Activated CD8-positive, alpha-beta memory T cell treated with anti-CD3 and anti-CD28 coated beads, Interleukin-2, amount 10 ng/mL, durations not matched to agents 7 days and 5 days (primary cell): ENCODE measurements at regions not wholly inside any gene's neighbourhood (a gene's known extent, or its start where the extent isn't known, plus 50 kb on each side); places are given as distances from the start of the nearest gene placed in this dataset.

Experiments used
- ATAC-seq: fragments of 150-1000 bp; cut with Tn5 transposase; one replicate; pipeline ENCODE4 v1.10.0; 2021; ENCODE audit warnings: moderate library complexity
- CTCF ChIA-PET: fragments of 350-600 bp; sonication (Branson Sonifier 250); formaldehyde crosslinking; loops from one replicate; lab custom pipeline; 2021; ENCODE audit warnings: antibody characterized with exemption; lab: Charles Lee
- DNase-seq: peaks from one replicate; pipeline ENCODE4 v3.0.0-alpha.2; 2020
- H3K27ac Mint-ChIP-seq: one replicate; pipeline ENCODE4 v1.8.0; 2021; ENCODE audit warnings: mild to moderate bottlenecking, mixed read lengths
- H3K27me3 Mint-ChIP-seq: one replicate; pipeline ENCODE4 v1.8.0; 2021; ENCODE audit warnings: mixed read lengths
- H3K36me3 Mint-ChIP-seq: one replicate; pipeline ENCODE4 v1.8.0; 2021; ENCODE audit warnings: mild to moderate bottlenecking, mixed read lengths
- H3K4me1 Mint-ChIP-seq: one replicate; pipeline ENCODE4 v1.8.0; 2021; ENCODE audit warnings: mixed read lengths
- H3K4me3 Mint-ChIP-seq: one replicate; pipeline ENCODE4 v1.8.0; 2021; ENCODE audit warnings: mild to moderate bottlenecking, moderate library complexity, mixed read lengths
- H3K9me3 Mint-ChIP-seq: one replicate; pipeline ENCODE4 v1.8.0; 2022; ENCODE audit warnings: low read depth, mixed read lengths

GRCh38 chr3:181554233-181554765 lies 157.4 kb upstream of the SOX2 start:
- Mint-ChIP-seq H3K36me3 (no peaks in the 10 kb centered on the region), H3K9me3 (peaks cover 16% of the 10 kb centered on the region), H3K27me3 (no peaks in the 10 kb centered on the region), H3K4me1 (no peaks in the 10 kb centered on the region), H3K27ac (no peak overlapping the region), H3K4me3 (no peak overlapping the region)
- no peak for ATAC-seq
- DNase-seq = no peak
- CTCF ChIA-PET = no interaction called here

- no peaks in the 10 kb centered on the region for H3K27me3 Mint-ChIP-seq
- no peak overlapping the region for H3K4me3 Mint-ChIP-seq
- H3K4me1 Mint-ChIP-seq = no peaks in the 10 kb centered on the region
- H3K9me3 Mint-ChIP-seq = peaks cover 12% of the 10 kb centered on the region
- H3K27ac Mint-ChIP-seq = no peak overlapping the region
- DNase-seq = no peak
- no peak for ATAC-seq
- H3K36me3 Mint-ChIP-seq = no peaks in the 10 kb centered on the region
- CTCF ChIA-PET = no interaction called here
Observed at GRCh38 chr3:181549266-181549665, 162.5 kb upstream of the SOX2 start.

DNA sequence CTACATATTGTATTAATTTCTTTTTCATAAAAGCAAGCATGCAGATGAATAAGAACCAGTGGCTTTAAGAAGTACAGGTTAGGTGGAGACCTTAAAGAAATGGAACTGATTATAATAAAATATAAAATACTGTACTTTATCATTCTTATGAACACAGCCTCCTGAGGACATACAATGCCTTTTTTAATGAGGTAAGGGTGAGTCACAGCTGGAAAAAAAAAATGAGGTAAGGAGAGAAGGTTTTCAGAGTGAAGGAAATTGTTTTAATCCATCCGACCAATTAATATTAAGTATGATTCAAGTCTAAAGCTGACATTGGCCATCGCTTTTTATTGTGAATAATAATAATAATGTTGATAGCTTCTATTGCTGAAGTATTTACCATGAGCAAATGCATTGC lies 170.3 kb upstream of the SOX2 start:
- no peak overlapping the region for H3K4me3 Mint-ChIP-seq
- H3K9me3 Mint-ChIP-seq = peaks cover 9% of the 10 kb centered on the region
- no peak for DNase-seq
- ATAC-seq = no peak
- no peaks in the 10 kb centered on the region for H3K4me1 Mint-ChIP-seq
- no peaks in the 10 kb centered on the region for H3K27me3 Mint-ChIP-seq
- CTCF ChIA-PET = no interaction called here
- no peak overlapping the region for H3K27ac Mint-ChIP-seq
- H3K36me3 Mint-ChIP-seq = no peaks in the 10 kb centered on the region

GRCh38 chr3:181534781-181535221 lies 176.9 kb upstream of the SOX2 start:
- Mint-ChIP-seq H3K9me3 (peaks cover 3% of the 10 kb centered on the region), H3K36me3 (no peaks in the 10 kb centered on the region), H3K27ac (no peak overlapping the region), H3K27me3 (no peaks in the 10 kb centered on the region), H3K4me1 (no peaks in the 10 kb centered on the region), H3K4me3 (no peak overlapping the region)
- CTCF ChIA-PET = no interaction called here
- DNase-seq = no peak
- no peak for ATAC-seq

- Mint-ChIP-seq H3K27me3 (no peaks in the 10 kb centered on the region), H3K4me1 (no peaks in the 10 kb centered on the region)
Observed at GRCh38 chr3:181533811-181534210, 177.9 kb upstream of the SOX2 start.

GRCh38 chr3:181530584-181530983 lies 181.1 kb upstream of the SOX2 start:
- Mint-ChIP-seq H3K27me3 (no peaks in the 10 kb centered on the region), H3K4me3 (no peak overlapping the region), H3K4me1 (no peaks in the 10 kb centered on the region), H3K36me3 (no peaks in the 10 kb centered on the region), H3K27ac (no peak overlapping the region), H3K9me3 (peaks cover 6% of the 10 kb centered on the region)
- DNase-seq (no peak), ATAC-seq (no peak)
- CTCF ChIA-PET = no interaction called here

More at GRCh38 chr3:181533811-181534210, 177.9 kb upstream of the SOX2 start:
- Mint-ChIP-seq H3K36me3 (no peaks in the 10 kb centered on the region), H3K9me3 (peaks cover 3% of the 10 kb centered on the region), H3K4me3 (no peak overlapping the region), H3K27ac (no peak overlapping the region)
- DNase-seq (no peak), ATAC-seq (no peak)
- CTCF ChIA-PET = interaction anchor here (0.7 kb wide), 1 partner anchor 620 kb away, joined by 3 read pairs; no protein-coding TSS in a partner anchor

DNA sequence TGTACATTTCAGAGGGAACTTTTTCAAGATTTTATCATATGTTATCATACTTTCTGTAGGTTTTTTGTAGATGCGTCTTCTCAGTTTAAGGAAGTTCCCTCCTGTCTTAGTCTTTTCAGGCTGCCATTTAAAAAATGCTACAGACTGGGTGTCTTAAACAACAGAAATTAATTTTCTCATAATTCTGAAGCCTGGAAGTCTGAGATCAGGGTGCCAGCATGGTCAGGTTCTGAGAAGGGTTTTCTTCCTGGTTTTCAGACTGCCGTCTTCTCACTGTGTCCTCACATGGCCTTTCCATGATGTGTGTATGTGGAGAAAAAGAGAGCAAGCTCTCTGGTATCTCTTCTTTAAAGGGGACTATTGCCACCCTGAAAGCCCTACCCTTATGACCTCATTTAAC lies 189.9 kb upstream of the SOX2 start:
- Mint-ChIP-seq H3K4me1 (no peaks in the 10 kb centered on the region), H3K36me3 (no peaks in the 10 kb centered on the region), H3K4me3 (no peak overlapping the region), H3K27me3 (no peaks in the 10 kb centered on the region), H3K27ac (no peak overlapping the region), H3K9me3 (peaks cover 7% of the 10 kb centered on the region)
- no peak for DNase-seq
- CTCF ChIA-PET = no interaction called here
- no peak for ATAC-seq

DNA sequence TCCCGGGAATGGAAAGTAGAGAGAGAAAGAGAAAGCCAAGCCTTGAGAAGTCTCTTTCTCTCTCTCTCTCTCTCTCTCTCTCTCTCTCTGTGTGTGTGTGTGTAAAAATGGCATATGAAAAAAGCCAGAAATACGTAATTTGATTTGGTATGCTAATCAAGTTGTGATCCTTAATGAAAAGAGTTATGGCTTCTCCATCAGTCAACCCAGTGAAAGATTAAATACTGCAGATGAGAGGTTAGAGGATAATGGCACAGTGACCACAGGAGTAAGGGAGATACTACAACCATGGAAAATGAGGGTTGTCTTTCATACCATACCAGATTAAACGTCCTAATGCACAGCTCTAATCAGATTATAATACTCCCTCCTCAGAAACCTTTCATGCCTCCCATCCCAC lies 193.5 kb upstream of the SOX2 start:
- Mint-ChIP-seq H3K27ac (no peak overlapping the region), H3K36me3 (no peaks in the 10 kb centered on the region), H3K27me3 (no peaks in the 10 kb centered on the region), H3K9me3 (peaks cover 2% of the 10 kb centered on the region), H3K4me1 (no peaks in the 10 kb centered on the region), H3K4me3 (no peak overlapping the region)
- ATAC-seq (no peak), DNase-seq (no peak)
- CTCF ChIA-PET = no interaction called here

DNA sequence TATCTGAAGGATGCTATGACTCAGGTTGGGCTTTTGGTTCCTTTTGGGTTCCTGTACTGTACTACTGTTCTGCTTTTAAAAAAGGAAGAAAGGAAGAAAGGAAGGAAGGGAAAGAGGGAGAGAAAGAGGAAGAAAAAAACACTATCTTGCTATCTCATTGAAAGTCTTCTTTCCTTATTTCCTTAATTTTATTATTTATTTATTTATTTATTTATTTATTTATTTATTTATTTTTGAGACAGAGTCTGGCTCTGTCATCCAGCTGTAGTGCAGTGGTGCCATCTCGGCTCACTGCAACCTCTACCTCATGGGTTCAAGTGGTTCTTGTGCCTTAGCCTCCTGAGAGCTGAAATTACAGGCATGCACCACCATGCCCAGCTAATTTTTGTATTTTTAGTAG lies 198.9 kb upstream of the SOX2 start:
- Mint-ChIP-seq H3K27me3 (no peaks in the 10 kb centered on the region), H3K9me3 (peaks cover 16% of the 10 kb centered on the region), H3K36me3 (no peaks in the 10 kb centered on the region), H3K4me3 (no peak overlapping the region), H3K4me1 (no peaks in the 10 kb centered on the region), H3K27ac (no peak overlapping the region)
- DNase-seq (no peak), ATAC-seq (no peak)
- CTCF ChIA-PET = no interaction called here

- H3K4me1 Mint-ChIP-seq = no peaks in the 10 kb centered on the region
- no peak overlapping the region for H3K4me3 Mint-ChIP-seq
- peaks cover 20% of the 10 kb centered on the region for H3K9me3 Mint-ChIP-seq
- no peak for DNase-seq
- H3K36me3 Mint-ChIP-seq = no peaks in the 10 kb centered on the region
- H3K27ac Mint-ChIP-seq = no peak overlapping the region
- no peaks in the 10 kb centered on the region for H3K27me3 Mint-ChIP-seq
- CTCF ChIA-PET = no interaction called here
- no peak for ATAC-seq
Observed at GRCh38 chr3:181510500-181510899, 201.2 kb upstream of the SOX2 start.

- no peaks in the 10 kb centered on the region for H3K36me3 Mint-ChIP-seq
- H3K27ac Mint-ChIP-seq = no peak overlapping the region
- no peaks in the 10 kb centered on the region for H3K27me3 Mint-ChIP-seq
- DNase-seq (no peak), ATAC-seq (no peak)
- H3K4me3 Mint-ChIP-seq = no peak overlapping the region
- H3K4me1 Mint-ChIP-seq = no peaks in the 10 kb centered on the region
- H3K9me3 Mint-ChIP-seq = no peaks in the 10 kb centered on the region
- CTCF ChIA-PET = no interaction called here
Observed at GRCh38 chr3:181497358-181497757, 214.4 kb upstream of the SOX2 start.

GRCh38 chr3:181493423-181493822 lies 218.3 kb upstream of the SOX2 start:
- CTCF ChIA-PET = no interaction called here
- H3K27ac Mint-ChIP-seq = no peak overlapping the region
- DNase-seq (no peak), ATAC-seq (no peak)
- no peaks in the 10 kb centered on the region for H3K36me3 Mint-ChIP-seq
- no peaks in the 10 kb centered on the region for H3K4me1 Mint-ChIP-seq
- H3K9me3 Mint-ChIP-seq = peaks cover 8% of the 10 kb centered on the region
- H3K27me3 Mint-ChIP-seq = no peaks in the 10 kb centered on the region
- no peak overlapping the region for H3K4me3 Mint-ChIP-seq

DNA sequence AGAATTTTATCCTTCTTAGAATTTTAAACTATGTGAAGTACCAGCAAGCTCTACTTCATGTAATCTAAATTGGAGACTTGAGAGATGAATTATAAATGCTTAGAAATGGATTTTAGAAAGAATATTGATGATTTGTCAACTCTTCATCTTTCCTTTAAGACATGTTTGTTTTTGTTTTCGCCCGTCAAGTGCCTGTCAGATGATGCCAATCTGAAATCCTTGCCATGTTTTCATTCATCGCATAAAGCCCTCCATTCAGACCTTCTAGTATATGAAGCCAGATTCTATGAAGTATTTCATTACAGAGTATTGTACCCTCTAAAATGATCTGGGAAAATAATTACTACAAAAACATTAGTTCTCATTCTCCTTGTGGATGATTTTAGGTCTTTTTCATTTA lies 223.2 kb upstream of the SOX2 start:
- Mint-ChIP-seq H3K27ac (no peak overlapping the region), H3K9me3 (peaks cover 8% of the 10 kb centered on the region), H3K4me1 (no peaks in the 10 kb centered on the region), H3K27me3 (no peaks in the 10 kb centered on the region), H3K36me3 (no peaks in the 10 kb centered on the region), H3K4me3 (no peak overlapping the region)
- ATAC-seq (no peak), DNase-seq (no peak)
- CTCF ChIA-PET = no interaction called here

GRCh38 chr3:181487236-181487978 lies 224.3 kb upstream of the SOX2 start:
- Mint-ChIP-seq H3K27me3 (no peaks in the 10 kb centered on the region), H3K36me3 (no peaks in the 10 kb centered on the region), H3K4me1 (no peaks in the 10 kb centered on the region), H3K4me3 (no peak overlapping the region), H3K27ac (no peak overlapping the region), H3K9me3 (peaks cover 8% of the 10 kb centered on the region)
- DNase-seq = no peak
- CTCF ChIA-PET = no interaction called here
- no peak for ATAC-seq
